Fibroblast of the conjunctiva (primary cell): ENCODE measurements at regions not wholly inside any gene's neighbourhood (a gene's known extent, or its start where the extent isn't known, plus 50 kb on each side); places are given as distances from the start of the nearest gene placed in this dataset.
"Not testable (repeated sequence)": the region's sequence is repeated elsewhere in the genome, so short reads cannot be mapped to it uniquely, and the experiment has no call there.

Source experiments
- DNase-seq: peaks from one replicate; pipeline ENCODE4 v3.0.0-alpha.2; 2010; ENCODE audit warnings: low read depth

DNA sequence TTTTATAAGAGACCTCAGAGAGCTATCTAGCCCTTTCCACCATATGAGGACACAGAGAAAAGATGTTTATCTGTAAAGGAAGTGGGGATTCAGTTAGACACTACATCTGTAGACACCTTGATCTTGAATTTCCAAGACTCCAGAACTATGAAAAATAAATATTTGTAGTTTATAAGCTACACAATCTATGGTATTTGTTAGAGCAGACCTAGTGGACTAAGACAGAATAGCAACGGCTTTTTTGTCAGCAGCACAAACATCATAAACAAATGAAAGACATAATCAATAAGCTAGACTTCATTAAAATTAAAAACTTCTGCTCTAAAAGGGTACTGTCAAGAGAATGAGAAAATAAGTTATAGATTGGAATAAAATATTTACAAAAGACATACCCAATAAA is 810.1 kb downstream of the FSCB start:
- DNase-seq: no peak

DNA sequence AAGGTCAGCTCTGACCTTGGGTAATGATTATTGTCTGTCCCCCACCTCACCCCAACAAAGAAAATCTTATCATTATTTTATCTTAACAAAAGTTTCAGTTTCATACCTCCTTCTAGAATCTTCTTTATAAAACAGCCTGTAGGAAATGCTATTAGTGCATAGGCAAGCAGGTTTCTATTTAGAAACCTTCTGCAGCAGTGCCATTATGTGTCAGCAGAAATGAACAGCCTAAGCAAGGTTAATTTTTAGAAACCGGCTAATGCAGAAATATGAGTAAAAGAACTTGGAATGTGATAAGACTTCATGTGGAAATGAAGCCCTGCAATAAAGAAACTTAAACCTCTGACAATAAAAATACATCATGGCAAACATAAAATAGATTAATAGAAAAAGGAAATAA is 814.4 kb downstream of the FSCB start:
- DNase-seq: no peak

DNA sequence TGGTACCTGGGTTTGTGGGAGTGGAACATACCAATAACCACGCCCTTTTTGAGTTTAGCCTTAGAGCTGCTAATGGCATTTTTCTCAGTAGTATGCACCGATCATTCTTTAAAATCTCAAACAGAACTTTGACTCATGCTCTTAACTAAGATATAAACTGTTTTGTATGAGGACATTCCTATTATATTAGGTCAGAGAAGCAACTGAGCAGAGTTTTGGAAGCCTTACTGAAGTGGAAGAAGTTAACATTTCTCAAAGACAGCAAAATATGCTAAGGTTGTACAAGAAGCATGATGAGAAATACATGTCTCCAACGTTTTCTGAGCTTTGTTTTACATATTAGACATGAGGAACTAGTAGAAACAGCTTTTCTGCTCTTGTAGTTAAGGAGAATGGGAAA is 819.2 kb downstream of the FSCB start:
- peak; percentile 27 for DNase-seq

DNA sequence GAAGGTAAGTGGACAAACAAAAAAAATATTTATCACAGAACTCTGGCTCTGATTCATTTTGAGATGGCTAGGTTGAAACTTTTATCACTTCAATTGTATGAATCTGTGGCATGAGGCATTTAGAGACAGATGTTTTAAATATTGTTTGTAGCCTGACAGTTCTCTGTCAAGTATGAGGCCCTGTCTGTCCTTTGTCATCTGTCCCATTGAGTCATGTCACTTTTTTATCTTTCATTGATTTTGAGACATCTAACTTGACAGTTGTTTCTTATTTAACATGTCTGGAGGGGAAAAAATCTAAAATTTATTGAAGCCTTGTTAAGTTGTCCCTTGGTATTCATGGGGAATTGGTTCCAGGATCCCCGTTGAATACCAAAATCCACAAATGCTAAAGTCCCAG is 829.5 kb downstream of the FSCB start:
- DNase-seq: no peak

DNA sequence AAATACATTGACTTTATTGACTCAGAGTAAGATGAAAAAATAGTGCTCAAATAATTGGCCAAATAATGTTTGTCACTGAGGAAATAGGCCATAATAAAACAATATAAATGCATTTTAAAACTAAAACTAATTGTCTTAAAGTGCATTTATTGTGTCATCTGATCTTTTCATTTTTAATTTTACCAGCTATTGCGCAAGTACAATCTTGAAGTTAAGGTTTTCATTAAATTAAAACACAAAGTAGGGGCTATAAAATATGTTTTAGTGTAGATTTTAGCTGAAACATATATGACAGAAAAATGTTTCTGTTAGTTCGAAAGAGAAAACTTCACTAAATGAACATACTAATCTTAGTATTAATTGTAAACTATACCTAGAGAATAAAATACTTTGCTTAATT is 832.8 kb downstream of the FSCB start:
- DNase-seq: no peak

DNA sequence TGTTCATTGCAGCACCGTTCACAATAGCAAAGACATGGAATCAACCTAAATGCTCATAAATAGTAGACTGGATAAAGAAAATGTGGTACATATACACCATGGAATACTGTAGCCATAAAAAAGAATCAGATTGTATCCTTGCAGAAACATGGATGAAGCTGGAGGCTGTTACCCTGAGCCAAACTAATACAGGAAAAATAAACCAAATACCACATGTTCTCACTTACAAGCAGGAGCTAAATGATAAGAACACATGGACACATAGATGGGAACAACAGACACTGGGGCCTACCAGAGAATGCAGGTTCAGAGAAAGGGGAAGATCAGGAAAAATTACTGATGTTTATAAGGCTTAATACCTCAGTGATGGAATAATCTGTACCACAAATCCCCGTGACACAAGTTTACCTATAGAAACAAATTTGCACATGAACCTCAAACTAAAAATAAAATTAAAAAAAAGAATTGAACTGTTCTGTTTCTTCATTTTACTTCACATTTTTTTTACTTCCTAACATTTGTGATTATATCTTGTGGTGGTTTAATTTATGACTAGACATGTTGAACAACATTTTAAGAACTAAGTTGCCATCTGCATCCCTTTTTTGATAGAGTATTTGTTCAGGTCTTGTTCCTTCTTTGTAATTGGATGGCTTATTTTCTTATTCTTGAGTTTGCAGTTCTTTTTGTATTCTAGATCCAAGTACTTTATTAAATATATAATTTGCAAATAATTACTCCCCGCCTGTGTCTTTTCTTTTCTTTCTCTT is 835.2 kb downstream of the FSCB start:
- no peak for DNase-seq

DNA sequence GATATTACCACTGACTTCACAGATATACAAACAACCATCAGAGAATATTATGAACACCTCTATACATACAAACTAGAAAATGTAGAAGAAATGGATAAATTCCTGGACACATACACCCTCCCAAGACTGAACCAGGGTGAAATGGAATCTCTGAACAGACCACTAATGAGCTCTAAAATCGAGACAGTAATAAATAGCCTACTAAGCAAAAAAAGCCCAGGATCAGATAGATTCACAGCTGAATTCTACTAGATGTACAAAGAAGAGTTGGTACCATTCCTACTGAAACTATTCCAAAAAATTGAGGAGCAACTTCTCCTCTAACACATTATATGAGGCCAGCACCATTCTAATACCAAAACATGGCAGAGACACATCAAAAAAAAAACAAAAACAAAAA is 837.7 kb downstream of the FSCB start:
- no peak for DNase-seq

DNA sequence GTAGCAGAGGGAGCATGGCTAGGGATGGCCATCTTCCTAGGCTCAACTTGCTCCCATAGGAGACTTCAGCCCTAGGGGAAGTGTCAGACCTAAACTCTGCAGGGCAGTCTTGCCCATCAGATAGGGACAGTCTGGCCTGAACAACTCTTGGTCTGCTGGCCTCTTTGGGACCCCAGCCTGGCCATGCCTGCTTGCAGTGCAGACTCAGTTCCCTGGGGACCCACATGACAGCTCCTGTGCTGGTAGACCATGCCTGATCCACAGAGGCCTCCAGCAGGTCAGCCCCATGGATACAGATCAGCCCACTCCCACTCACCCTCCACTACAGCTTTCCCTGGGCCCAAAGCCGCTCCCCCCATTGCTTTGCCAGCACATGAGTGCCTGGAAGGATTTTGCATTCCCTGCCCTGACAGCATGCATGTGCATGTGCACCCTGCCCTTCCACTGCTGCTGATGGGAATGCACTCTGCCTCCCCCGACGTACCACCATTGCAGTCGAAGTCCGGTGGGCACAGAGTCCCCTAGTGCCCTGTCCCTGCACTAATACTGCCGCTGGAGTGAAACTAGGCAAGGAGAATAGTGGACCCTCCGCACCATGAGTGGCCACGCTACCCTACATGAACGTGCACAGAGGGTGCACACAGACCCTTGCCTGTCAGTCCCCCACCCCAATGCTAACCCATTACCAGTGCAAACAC is 841.4 kb downstream of the FSCB start:
- no peak for DNase-seq

DNA sequence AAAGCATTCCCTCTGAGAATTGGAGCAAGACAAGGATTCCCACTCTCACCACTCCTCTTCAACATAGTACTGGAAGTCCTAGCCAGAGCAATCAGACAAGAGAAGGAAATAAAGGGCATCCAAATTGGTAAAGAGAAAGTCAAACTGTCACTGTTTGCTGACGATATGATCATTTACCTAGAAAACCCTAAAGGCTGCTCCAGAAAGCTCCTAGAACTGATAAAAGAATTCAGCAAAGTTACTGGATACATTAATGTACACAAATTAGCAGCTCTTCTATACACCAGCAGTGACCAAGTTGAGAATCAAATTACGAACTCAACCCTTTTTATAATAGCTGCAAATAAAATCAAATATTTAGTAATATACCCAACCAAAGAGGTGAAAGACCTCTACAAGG is 851.9 kb downstream of the FSCB start:
- not testable (repeated sequence) for DNase-seq

DNA sequence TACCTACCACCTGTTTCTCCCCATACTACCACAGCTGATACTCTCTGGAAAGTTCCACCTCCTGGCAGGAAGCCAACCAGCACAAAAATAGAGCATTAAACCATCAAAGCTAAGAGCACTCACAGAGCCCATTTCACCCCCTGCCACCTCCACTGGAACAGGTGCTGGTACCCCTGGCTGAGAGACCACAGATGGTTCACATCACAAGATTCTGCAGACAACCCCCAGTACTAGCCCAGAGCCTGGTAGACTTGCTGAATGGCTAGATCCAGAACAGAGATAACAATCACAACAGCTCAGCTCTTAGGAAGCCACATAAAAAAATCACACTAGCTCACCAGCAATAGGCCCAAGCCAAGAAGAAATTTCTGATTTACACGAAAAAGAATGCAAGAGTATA is 855.2 kb downstream of the FSCB start:
- no peak for DNase-seq

DNA sequence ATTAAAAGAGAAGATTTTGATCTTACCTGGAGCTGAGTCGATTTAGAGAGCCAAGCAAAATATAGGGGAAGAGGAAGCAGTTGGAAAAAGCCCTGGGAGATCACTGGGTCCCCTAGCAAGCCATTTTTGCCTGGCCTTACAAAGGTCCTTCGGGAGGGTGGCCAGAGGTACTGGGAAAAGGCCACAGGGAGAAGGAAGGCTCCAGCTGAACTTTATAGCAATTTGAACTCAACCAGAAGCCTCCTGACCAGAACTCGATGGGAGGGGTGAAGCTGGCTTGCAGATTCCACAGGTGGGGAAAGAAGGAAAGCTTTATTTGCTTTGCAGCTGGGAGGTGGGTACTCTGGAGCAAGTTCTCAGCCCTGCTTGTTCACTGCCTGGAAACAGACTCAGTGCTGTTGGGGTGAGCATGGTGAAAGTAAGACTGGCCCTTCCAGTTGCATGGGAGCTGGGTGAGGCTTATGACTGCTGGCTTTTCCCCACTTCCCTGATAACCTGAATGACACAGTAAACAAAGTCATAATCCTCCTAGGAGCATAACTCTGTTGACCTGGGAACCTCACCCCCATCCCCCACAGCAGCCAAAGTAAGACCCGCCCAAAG is 855.8 kb downstream of the FSCB start:
- no peak for DNase-seq

DNA sequence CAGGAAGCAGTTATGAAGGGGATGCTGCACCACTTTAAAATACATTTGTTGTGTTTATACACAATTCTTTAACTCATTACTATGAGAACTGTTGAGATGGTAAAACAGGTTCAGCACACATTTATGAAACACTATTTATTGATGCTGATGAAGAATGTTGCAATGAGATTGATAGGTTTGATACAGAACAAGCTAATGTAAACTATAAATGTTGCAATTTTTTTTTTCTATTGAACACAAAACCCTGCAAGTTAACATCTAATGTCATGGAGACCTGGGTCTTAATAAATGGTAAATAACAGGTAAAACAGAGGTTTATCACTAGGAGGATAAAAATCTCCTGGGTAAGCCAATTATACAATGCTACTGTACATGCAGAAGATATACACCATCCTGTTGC is 857.6 kb downstream of the FSCB start:
- DNase-seq: no peak

DNA sequence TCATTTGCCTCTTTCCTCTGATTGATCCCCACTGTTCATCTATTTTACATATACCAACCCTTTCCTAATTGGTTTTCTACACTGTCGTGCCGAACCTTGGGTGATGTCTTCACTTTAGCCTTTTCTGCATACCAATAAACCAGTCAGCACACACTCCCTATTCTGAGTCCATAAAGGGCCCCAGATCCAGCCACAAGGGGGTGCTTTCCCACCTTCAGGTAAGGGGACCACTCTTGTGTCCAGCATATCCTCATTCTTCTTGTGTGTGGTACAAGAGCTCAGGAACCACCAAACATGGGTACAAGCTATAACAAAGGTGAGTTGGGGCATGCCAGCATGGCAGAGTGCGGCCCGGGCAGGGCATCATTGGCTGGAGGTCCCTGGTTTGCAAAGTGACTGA is 859.8 kb downstream of the FSCB start:
- no peak for DNase-seq

DNA sequence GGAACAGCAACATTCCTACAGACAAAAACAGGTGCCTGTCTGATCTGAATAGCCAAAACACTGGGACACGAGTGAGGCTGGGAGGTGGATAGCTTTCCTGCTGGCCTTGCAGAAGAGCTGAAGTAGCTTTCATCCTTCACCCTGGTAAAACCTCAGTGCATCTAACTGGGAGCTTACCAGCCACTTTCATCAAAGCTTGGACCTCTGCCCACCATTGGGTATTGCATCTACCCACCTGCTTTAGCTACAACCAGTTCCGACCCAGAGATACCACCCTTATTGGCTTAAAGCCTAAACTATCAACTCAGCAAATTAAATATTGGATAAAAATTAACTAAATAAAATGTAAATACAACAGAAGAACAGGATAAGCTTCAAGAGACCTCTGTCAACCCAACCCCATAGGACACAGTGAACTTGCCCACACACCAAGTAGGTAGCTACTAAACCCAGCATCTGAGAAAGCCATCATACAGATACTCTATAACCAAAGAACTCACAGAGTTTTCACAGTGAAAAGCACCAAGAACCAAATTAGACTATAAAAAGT is 866.3 kb downstream of the FSCB start:
- no peak for DNase-seq

DNA sequence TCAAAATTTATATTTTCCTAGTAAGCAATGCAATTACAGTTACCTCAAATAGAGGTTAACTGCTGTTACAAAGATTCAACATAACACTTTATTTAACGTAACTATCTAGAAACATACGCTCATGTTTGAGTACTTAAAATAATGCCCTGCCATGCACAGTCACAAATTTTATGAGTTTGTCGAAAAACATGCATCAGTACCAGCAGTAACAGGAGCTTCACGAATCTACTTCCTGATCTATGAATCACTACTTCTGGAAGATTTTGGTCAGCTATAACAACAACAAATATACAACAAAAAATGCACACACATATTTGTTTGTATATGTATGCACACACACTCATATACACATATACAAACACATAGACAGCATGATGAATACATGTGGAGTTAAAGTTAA is 881.8 kb downstream of the FSCB start:
- DNase-seq: no peak

DNA sequence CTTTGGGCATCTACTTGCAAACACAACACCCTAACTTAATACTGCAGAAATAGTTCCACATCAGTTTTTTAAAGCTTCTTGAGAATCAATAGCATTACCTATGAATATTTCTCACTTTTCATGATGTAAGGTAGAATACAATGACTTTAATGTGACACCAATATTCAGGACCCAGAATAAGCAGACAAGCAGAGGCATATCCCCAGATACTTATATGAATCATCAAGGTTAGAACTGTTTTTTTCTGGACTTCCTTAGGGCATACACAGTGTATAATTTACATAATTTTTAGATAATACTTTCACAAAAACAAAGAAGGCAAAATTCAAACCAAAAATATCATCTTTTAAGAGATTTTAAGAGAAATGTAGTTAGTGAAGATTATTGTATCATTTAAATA is 885.8 kb downstream of the FSCB start:
- DNase-seq: no peak

DNA sequence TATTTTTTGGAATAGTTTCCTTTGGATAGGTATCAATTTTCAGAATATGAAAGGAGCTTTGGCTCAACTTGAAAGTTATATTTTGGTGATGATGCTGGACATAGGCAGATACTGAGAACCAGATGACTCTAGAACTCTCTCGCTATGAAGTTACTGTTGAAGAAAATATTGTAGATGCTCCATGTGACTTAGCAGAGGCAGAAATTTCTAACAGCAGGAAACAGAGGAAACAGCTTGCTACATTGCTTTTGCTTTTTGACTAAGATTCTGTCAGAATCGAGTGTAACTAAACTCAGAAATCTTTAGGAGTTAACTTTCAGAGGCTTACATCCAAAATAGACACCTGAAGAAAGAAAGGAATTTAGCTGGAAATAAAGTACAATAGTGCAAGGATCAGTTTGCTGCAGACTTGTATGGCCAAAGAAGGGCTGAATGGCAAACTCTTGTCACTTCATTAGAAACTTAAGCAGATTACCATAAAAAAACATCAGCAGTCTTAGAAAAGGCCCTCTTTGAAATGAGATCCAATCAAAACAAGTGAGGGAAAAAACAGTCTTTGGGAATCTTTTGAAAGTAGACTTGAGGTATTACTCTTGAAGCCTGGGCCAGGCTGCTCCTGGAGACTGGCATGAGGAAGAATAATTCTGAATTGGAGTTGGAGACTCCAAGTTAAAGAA is 911.8 kb downstream of the FSCB start:
- no peak for DNase-seq

DNA sequence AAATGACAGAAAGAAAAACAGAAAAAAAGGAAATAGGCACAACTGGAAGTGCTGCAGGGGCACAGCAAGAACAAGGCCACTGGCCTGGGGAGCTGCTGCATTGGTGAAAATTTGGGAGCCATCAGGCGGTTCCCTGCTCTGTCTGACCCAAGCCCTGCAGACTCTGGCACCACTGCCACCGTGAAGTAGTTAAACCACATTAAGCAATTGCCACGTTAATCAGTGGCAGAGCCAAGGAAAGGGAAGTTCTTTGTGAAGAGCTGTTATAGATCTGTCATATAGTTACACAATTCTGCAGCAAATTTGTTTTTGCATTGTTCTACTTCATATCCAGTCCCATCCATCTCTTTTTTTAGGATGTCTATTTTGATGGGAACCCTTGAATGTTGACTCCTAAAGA is 915.3 kb downstream of the FSCB start:
- DNase-seq: no peak

DNA sequence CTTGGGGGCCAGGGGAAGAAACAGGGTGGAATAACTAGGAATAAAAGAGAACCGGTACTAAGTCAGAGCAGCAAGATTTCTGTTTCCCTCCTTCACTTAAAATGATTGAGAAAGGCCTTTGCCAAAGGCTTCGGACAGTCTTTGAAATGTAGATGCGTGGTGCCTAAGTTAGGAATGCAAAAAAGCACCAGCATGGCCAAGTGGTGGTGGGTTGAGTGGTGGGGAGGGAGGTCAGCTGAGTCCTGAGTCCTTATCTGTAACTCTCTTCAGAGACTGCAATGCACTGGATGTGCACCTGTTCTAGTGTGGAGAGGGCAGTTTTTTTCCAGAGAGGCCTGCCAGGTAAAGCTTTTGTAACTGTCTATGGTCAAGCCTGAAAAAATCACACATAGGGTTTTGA is 919.9 kb downstream of the FSCB start:
- DNase-seq: no peak

DNA sequence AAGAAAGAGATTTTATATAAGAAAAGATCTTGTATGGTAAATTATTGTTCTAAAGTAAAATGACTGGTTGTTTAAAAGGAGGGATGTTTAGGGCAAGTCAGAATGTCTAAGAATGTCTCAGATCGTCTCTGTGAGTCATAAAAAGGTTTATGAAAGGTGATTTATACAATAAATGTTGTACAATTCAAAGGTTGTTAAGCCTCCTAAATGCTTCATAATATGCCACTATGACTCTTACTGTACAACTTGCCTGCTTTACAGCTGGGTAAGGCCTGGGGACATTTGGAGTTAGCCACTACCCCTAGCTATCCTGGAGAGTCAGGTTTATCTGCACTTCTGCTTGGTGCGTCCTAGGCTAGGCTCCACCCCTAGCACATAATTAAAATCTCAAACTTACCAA is 927.4 kb downstream of the FSCB start:
- no peak for DNase-seq

DNA sequence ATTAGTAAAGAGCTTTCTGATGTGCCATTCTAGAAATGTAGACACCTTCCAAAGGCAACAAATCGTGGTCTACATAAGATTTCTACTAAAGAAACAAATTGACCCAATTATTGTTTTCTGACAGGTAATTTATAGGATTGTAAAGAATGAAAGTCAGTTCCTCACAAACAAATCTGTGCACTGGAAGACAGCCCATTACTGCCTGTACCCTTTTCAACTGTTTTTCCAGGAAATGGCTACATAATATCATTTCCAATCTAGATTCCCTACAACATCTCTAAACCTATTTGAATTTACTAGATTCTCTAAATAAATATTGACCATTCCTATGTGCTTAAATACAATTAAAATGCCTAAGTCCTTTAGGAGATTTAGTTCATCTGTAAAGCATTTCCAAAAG is 939.1 kb downstream of the FSCB start:
- DNase-seq: no peak

DNA sequence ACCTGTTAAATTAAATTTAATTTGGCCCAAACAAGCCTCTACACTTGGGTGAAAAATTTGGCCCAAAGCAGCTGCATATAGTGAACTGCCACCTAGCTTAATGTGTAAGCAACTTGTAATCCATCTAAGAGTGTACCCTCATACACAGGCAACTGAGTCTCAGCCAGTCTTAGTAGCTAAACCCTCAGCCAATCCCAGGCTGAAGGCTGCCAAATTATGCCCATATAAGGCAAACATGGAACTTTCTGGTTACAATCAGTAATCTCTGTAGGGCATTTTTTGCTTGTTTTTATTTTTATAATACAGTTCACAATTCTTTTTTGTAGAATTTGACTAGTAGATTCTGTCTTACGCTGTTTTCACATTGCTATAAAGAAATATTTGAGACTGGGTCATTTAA is 958.7 kb downstream of the FSCB start:
- no peak for DNase-seq

DNA sequence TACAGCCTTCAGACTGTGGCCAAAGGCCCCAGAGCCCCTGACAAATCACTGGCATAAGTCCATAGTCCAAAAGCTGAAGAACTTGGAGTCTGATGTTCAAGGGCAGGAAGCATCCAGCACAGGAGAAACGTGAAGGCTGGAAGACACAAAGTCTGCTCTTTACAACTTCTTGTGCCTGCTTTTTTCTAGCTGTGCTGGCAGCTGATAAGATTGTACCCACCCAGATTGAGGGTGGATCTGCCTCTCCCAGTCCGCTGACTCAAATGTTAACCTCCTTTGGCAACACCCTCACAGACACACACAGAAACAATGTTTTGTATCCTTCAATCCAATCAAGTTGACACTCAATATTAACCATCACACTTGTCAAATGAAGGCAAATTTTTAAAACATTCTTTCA is 959.5 kb downstream of the FSCB start:
- DNase-seq: not testable (repeated sequence)
